IPS DF 6.9 (cell line): ENCODE measurements at regions not wholly inside any gene's neighbourhood (a gene's known extent, or its start where the extent isn't known, plus 50 kb on each side); places are given as distances from the start of the nearest gene placed in this dataset.
"Not testable (repeated sequence)": the region's sequence is repeated elsewhere in the genome, so short reads cannot be mapped to it uniquely, and the experiment has no call there.

Experiments used
- DNase-seq: peaks from one replicate; pipeline ENCODE4 v3.0.0-alpha.2; 2013; ENCODE audit warnings: low read depth, low spot score
- H3K27ac ChIP-seq: one replicate; pipeline ENCODE4 v1.5.1; 2013; ENCODE audit warnings: low read length, control low read depth
- H3K27me3 ChIP-seq: 2 replicates; pipeline ENCODE4 v1.6.1; 2013; ENCODE audit warnings: mild to moderate bottlenecking, low read length; ENCODE audit not compliant: control insufficient read depth, insufficient read depth
- H3K36me3 ChIP-seq: 2 replicates; pipeline ENCODE4 v1.6.1; 2013; ENCODE audit warnings: low read length; ENCODE audit not compliant: control insufficient read depth, insufficient read depth
- H3K4me1 ChIP-seq: 2 replicates; pipeline ENCODE4 v1.6.1; 2013; ENCODE audit warnings: low read length; ENCODE audit not compliant: control insufficient read depth, insufficient read depth
- H3K4me3 ChIP-seq: 2 replicates; pipeline ENCODE4 v1.5.1; 2013; ENCODE audit warnings: mild to moderate bottlenecking, low read length
- H3K9me3 ChIP-seq: 2 replicates; pipeline ENCODE4 v1.6.1; 2013; ENCODE audit warnings: low read length, inconsistent platforms; ENCODE audit not compliant: control insufficient read depth, insufficient read depth
- WGBS: extraction: QIAGEN DNeasy Blood & Tissue Kit; methylation state at CpG from one replicate; pipeline ENCODE4 v1.1.7; 2013; ENCODE audit warnings: mixed read lengths, missing lambda C conversion rate; ENCODE audit not compliant: insufficient read length, insufficient coverage; 5-methylcytosine and 5-hydroxymethylcytosine counted together

GRCh38 chr9:26789959-26790358, 102.6 kb downstream of the CAAP1 start:
- no CpG with 5 or more reads among the region's 3 CpGs for WGBS
- peaks cover 5% of the 10 kb centered on the region for H3K4me1 ChIP-seq
- no peaks in the 10 kb centered on the region for H3K36me3 ChIP-seq
- H3K4me3 ChIP-seq = no peak overlapping the region
- no peaks in the 10 kb centered on the region for H3K27me3 ChIP-seq
- H3K27ac ChIP-seq = no peak overlapping the region
- DNase-seq = no peak
- H3K9me3 ChIP-seq = no peaks in the 10 kb centered on the region

- H3K9me3 ChIP-seq = no peaks in the 10 kb centered on the region
- no peaks in the 10 kb centered on the region for H3K27me3 ChIP-seq
- peaks cover 5% of the 10 kb centered on the region for H3K4me1 ChIP-seq
- H3K27ac ChIP-seq = no peak overlapping the region
- H3K4me3 ChIP-seq = no peak overlapping the region
- WGBS = no CpG with 5 or more reads among the region's 2 CpGs
- no peaks in the 10 kb centered on the region for H3K36me3 ChIP-seq
- no peak for DNase-seq
Observed at GRCh38 chr9:26786564-26786963, 106.0 kb downstream of the CAAP1 start.

- H3K9me3 ChIP-seq = no peaks in the 10 kb centered on the region
- H3K4me1 ChIP-seq = peaks cover 3% of the 10 kb centered on the region; the same call in 1 of the 2 replicates
- no peak overlapping the region for H3K27ac ChIP-seq
- H3K4me3 ChIP-seq = no peak overlapping the region
- DNase-seq = no peak
- no CpG with 5 or more reads among the region's 1 CpG for WGBS
- no peaks in the 10 kb centered on the region for H3K27me3 ChIP-seq
- H3K36me3 ChIP-seq = no peaks in the 10 kb centered on the region
Observed at GRCh38 chr9:26782899-26783298, 109.7 kb downstream of the CAAP1 start.

GRCh38 chr9:26781906-26782305, 110.7 kb downstream of the CAAP1 start:
- DNase-seq = no peak
- Histone ChIP-seq H3K27ac (no peak overlapping the region), H3K36me3 (no peaks in the 10 kb centered on the region), H3K9me3 (no peaks in the 10 kb centered on the region), H3K4me3 (no peak overlapping the region), H3K27me3 (no peaks in the 10 kb centered on the region), H3K4me1 (peaks cover 3% of the 10 kb centered on the region; the same call in 1 of the 2 replicates)
- no CpG with 5 or more reads among the region's 1 CpG for WGBS

GRCh38 chr9:26780307-26780706, 112.3 kb downstream of the CAAP1 start:
- not testable (repeated sequence) for H3K36me3 ChIP-seq, H3K27ac ChIP-seq, H3K9me3 ChIP-seq, DNase-seq, H3K4me1 ChIP-seq, H3K4me3 ChIP-seq, H3K27me3 ChIP-seq
- no CpG with 5 or more reads among the region's 3 CpGs for WGBS

GRCh38 chr9:26779062-26779461, 113.5 kb downstream of the CAAP1 start:
- DNase-seq = no peak
- H3K4me1 ChIP-seq = no peaks in the 10 kb centered on the region
- H3K4me3 ChIP-seq = no peak overlapping the region
- no CpG with 5 or more reads among the region's 3 CpGs for WGBS
- H3K36me3 ChIP-seq = no peaks in the 10 kb centered on the region
- no peaks in the 10 kb centered on the region for H3K9me3 ChIP-seq
- no peak overlapping the region for H3K27ac ChIP-seq
- no peaks in the 10 kb centered on the region for H3K27me3 ChIP-seq

DNA sequence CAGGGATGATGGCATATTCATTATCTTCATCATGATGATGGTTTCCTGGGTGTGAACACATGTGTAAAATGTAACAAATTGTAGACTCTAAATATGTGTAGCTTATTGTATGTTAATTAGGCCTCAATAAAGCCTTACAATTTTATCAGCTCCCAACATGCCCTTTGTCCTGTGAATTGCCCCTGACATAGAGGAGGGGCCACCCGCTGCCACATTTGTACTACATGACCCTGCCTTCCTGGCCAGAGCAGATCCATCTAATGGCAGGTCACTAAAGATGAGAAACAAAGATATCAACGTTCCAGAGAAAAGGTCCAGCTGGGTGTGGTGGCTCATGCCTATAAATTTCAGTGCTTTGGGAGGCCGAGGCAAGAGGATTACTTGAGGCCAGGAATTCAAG, 117.2 kb downstream of the CAAP1 start:
- Histone ChIP-seq H3K4me3 (no peak overlapping the region), H3K4me1 (0 out of 2 replicates have a peak, but pooled peaks cover 2% of the 10 kb centered on the region), H3K27ac (no peak overlapping the region), H3K27me3 (no peaks in the 10 kb centered on the region), H3K9me3 (no peaks in the 10 kb centered on the region), H3K36me3 (no peaks in the 10 kb centered on the region)
- WGBS = no CpG with 5 or more reads among the region's 3 CpGs
- no peak for DNase-seq

GRCh38 chr9:26773056-26773455, 119.5 kb downstream of the CAAP1 start:
- no peak overlapping the region for H3K4me3 ChIP-seq
- no peaks in the 10 kb centered on the region for H3K27me3 ChIP-seq
- H3K27ac ChIP-seq = no peak overlapping the region
- DNase-seq = no peak
- WGBS = no CpG with 5 or more reads among the region's 4 CpGs
- H3K9me3 ChIP-seq = no peaks in the 10 kb centered on the region
- no peaks in the 10 kb centered on the region for H3K36me3 ChIP-seq
- H3K4me1 ChIP-seq = 0 out of 2 replicates have a peak, but pooled peaks cover 2% of the 10 kb centered on the region

- no peaks in the 10 kb centered on the region for H3K9me3 ChIP-seq
- no CpG with 5 or more reads among the region's 2 CpGs for WGBS
- H3K27ac ChIP-seq = no peak overlapping the region
- H3K4me3 ChIP-seq = no peak overlapping the region
- no peaks in the 10 kb centered on the region for H3K27me3 ChIP-seq
- H3K4me1 ChIP-seq = 0 out of 2 replicates have a peak, but pooled peaks cover 2% of the 10 kb centered on the region
- no peak for DNase-seq
- no peaks in the 10 kb centered on the region for H3K36me3 ChIP-seq
Observed at GRCh38 chr9:26770821-26771220, 121.8 kb downstream of the CAAP1 start.

- no peak for DNase-seq
- Histone ChIP-seq H3K27ac (no peak overlapping the region), H3K4me1 (0 out of 2 replicates have a peak, but pooled peaks cover 2% of the 10 kb centered on the region), H3K4me3 (no peak overlapping the region), H3K9me3 (no peaks in the 10 kb centered on the region), H3K36me3 (no peaks in the 10 kb centered on the region), H3K27me3 (no peaks in the 10 kb centered on the region)
- no CpG with 5 or more reads among the region's 2 CpGs for WGBS
Observed at GRCh38 chr9:26768145-26768544, 124.5 kb downstream of the CAAP1 start.

GRCh38 chr9:26760675-26761074, 131.9 kb downstream of the CAAP1 start:
- Histone ChIP-seq H3K27me3 (no peaks in the 10 kb centered on the region), H3K36me3 (no peaks in the 10 kb centered on the region), H3K9me3 (no peaks in the 10 kb centered on the region), H3K4me1 (0 out of 2 replicates have a peak, but pooled peaks cover 1% of the 10 kb centered on the region), H3K27ac (no peak overlapping the region), H3K4me3 (no peak overlapping the region)
- no peak for DNase-seq
- no CpG with 5 or more reads among the region's 2 CpGs for WGBS
